T1000 (cell line): ENCODE measurements at regions not wholly inside any gene's neighbourhood (a gene's known extent, or its start where the extent isn't known, plus 50 kb on each side); places are given as distances from the start of the nearest gene placed in this dataset.

Experiments
- DNase-seq: peaks from one replicate; lab custom pipeline; 2025; ENCODE audit warnings: mixed read lengths; lab: John Stamatoyannopoulos, UW

DNA sequence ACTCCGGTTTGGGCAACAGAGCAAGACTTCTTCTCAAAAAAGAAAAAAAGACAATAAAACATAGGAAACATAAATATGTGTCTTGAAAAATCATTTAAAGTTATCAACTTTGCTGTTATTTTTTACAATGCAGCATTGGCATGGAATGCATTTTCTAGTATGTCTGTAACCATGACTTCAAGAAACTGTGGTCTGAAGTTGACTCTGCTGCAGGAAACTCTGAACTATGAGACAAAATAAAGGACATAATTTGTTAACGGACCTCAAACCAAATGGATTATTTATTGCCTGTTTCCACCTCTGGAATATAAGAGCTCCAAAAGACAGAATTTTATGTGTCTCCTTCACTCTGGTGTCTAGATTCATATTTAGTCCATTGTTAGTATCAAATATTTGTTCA is 79.1 kb downstream of the TRIB2 start:
- no peak for DNase-seq

DNA sequence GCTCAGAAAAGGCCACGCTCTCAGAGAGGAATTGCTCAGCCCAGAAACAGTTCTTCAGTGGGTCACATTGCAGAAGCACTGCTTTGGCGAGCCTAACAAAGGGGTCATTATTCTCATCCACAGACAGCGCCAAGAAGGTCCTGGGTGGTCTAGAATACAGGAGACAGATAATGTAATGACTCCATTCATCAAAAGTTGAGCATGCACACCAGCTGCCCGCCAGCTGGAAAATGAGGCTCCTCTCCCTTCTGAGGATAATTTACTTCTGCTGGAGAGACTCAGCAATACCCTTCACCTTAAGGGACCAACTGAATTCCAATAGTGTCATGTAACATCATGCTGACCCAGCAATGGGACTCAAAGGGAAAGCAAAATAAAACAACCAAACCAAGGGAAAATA is 79.9 kb downstream of the TRIB2 start:
- DNase-seq = no peak

DNA sequence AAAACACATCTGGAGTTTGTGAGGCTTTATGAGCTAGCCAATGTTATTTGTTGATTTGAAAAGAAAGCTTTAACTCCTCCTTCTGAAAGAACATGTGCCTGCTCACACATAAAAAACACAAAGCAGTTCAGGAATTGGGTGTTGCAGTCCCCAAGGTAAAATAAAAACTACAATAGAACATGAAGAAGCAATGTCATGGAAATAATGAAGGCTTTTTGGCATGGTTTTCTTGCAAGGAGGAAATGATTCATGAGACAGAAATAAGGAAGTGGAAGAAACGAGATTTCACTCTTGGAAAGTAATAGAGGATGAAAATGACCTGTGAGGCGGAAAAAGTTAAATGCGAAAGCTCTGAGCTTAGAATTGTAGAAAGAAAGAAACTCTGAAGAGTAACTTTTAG is 81.1 kb downstream of the TRIB2 start:
- no peak for DNase-seq

DNA sequence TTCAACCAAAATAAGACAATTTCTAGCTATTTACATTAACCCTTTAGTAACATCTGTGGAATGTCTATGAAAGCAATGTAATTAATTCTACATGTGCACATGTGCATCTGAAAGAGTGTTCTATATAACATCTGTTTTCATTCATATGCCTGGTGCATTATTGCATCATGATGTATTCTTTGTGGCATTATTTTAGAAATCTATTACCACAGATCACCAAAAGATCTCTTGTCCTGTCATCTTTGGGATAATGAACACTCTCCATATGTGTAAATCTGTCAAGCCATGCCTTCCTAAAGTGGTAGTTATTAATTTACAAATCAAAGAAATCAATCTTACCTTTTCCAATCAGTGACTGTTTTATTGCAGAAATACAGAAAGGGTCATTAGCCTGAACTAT is 86.9 kb downstream of the TRIB2 start:
- DNase-seq = no peak

DNA sequence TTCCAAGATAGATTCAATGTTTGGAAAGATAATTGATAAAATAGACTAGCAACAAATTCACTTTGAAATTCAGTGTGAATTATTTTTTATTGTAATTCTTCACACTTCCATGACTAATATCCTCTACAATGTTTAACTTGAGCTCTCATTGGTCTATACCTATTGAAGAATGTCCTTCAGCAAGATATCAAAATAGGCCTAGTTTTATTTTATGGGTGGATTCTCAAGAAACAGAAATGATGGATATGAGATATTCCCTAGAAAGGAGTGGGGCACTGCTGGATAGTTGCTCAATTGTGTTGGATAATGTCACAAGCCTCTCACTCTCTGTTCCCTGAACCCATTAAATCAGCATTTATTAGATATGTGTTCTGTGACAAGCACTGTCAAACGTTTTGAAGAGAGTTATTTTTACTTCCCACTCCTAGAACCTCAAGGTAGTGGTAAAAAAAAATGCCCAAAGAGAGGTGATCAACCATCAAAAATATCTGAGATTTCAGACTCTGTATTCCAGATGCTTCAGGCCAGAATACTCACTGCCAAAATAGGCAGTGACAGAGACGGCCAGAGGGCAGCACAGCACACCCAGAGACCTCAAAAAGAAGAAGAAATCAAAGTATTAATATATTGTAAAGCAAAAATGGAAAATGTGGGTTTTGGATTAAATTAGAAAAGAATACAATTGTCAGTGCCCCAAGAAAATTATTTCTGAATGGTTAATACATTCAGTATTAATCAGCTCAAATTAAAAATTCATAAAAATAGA is 87.5 kb downstream of the TRIB2 start:
- no peak for DNase-seq

DNA sequence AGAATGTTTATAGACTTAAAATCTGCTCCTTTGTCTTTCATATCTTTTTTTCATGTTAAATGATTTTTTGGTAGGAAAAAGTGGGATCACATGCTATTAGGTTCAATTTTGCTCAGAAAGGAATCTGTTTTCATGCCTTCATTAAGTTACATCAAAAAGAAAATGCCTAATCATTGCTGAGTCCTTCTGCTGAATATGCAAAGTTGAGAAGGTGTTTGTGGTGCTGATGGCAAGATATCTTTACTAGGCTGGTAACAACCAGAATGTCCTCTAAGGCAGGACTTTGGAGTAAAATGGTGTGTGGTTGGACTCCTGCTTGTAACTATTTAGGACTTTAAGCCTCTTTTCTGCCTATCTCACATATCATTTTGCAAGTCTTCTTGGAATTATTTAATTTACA is 88.3 kb downstream of the TRIB2 start:
- no peak for DNase-seq

DNA sequence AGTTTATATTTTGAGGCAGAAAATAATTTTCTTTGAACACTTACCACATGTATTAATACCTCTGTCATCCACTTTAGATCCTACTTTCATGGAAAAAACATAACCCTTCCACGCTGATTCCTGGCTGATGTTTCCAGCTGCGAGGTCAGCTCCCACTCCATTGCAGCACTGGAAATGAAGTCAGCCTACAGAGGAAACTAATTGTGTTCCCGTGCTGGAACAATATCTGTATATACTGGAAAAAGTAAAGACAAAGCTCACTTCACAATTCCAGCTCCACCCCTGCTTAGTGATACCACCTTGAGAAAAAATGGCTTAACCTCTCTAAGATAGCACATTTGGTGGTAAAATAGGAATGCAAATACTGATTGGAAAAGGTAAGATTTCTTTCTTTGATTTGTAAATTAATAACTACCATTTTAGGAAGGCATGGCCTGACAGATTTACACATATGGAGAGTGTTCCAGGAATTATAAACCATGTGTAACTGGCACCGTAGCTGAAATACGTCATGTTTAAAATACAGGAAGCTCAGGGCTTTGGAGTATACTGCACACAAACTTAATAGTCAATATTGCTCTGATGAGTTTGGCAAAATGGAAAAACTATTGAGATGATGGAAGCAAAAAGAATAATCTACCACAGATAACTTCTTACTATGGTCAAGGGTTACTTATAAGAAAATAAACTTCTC is 90.0 kb downstream of the TRIB2 start:
- DNase-seq = no peak

DNA sequence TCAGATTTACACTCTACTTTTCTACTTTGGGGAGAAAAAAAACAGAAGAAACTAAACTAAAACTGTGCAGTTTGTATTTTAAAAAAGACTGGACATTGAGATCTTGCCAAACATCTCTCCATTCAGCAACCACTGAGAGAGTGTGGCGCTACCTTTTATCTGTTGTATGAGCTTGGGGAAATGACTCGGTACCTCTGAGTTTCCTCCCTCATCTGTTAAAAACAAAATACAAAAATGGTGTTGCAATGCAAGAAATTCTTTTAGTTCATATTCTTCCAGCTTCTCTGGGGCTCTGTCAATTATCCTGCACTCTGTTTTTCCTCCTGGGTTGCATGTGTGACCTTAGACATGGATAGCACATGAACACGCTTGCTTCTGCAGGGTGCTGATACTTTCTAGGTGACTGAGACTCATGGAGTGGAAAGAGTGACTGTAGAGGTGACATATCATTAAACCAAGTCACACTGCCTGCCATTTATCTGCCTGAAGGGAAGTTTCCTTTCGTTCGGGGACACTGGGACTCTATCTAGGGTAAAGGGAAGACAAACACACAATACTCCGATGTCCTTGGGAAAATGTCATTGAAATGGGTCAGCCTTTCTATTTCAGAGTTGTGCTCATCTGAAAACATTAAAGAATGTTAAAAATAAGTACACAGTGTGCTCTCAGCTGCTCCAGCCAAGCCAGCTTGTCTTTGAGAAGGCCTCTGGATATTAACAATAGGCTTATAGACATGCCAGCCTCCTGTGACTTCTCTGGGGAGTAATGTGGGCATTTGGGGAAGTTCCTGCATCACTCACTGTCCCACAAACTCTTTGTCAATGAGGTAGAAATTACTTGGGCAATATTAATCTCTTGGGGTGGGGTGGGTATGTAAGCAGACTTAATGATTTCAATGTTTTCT is 91.4 kb downstream of the TRIB2 start:
- no peak for DNase-seq

DNA sequence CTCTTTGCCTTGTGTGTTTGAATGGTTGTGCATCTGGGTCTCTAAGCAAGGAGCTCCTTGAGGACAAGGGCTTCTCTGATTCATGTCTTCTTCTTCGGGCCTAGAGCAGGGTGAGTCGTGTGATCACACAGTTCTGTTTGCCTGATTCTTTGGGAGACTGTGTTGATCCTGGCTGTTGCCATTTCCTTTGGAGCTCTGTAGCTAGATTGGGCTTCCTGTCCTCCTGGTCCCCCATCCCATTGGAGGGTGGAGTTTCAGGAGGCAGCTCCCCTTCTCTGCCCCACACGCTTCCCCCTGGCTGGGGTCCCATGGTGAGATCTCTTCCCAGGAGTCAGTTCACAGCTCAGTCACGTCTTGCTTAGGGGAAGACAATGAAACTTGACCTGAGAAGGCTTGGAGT is 92.8 kb downstream of the TRIB2 start:
- no peak for DNase-seq

DNA sequence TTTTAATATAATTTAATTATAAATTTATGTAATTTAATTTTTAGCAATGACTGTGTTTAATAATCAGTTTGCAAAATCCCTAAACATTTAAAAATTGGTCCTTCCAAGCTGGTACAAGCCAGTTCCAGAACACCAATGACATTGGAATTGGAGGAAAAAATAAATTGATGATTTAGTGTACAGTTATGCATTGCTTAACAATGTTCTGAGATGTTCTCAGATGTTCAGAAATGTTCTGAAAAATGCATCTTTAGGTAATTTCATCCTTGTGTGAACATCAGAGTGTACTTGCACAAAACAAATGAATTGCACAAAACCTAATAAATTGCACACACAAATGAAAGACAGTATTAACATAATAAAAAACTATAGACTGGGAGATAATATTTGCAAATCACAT is 95.2 kb downstream of the TRIB2 start:
- DNase-seq = no peak

DNA sequence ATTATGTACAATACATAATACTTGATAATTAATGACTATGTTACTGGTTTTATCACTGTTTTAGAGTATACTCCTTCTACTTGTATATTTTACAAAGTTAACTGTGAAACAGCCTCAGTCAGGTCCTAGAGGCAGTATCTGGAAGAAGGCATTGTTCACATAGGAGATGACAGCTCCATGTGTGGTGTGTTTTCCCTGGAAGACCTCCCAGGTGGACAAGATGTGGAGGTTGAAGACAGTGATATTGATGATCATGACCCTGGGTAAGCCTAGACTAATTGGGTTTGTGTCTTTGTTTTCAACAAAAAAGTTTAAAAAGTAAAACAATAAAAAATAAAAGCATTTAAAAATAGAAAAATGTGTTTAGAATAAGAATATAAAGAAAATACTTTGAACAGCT is 96.4 kb downstream of the TRIB2 start:
- no peak for DNase-seq

DNA sequence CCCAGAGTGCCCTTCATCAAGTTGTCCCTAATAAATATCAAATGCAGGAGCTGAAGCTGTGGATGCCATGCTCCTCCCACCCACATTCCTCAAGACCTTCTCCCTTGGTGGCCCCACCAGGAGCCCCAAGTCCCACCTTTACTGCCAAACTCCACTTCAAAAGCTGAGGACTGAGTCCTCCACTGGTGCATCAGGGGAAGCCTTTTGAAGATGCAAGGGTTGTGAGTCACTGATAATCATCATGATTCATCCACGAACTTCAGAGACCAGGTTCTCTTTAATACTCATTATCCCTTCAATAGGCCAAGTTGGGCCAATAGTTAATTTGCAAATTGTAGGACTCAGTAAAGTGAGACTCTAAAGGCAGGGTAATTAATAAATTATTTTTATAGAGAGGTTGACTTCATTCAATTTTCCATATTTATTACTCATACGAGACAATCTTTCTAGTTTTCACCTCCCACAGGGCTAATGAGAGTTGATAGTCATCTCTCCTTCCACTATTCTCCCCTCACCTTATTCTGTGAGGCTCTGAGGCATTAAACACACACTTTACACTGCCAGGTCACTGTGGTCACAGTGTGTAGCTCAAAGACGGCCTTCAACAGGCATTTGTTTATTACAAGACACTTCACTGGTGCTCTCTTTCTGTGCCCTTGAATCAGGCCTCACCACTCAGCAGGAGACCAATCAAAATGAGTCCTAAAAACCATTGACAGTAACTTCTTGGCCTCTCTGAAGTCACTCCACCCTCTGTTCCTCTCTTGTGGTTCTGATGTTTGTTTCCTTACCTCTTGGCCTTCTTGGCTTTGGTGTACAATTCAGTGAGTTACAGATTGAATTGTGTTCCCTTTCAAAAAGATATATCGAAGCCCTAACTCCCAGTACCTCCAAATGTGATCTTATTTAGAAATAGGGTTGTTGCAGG is 99.9 kb downstream of the TRIB2 start:
- peak; percentile 35 for DNase-seq

DNA sequence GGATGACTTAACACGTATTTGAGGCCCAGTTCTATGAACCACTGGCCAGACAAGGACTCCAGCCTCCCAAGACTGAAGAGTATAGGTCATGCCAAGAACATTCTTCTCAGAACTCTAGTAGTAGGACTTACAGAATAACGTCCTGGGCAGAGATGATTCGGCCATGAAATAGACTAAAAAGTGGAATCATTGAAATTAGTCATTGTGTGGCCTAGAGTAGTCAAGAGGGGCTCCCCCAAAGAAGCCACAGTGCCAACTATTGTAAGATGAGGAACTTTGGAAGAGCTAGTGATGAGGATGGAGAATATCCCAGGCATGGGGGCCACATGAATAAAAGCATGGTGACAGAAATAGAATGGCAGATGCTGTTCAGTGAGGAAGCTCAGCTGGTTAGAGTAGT is 101.1 kb downstream of the TRIB2 start:
- no peak for DNase-seq

DNA sequence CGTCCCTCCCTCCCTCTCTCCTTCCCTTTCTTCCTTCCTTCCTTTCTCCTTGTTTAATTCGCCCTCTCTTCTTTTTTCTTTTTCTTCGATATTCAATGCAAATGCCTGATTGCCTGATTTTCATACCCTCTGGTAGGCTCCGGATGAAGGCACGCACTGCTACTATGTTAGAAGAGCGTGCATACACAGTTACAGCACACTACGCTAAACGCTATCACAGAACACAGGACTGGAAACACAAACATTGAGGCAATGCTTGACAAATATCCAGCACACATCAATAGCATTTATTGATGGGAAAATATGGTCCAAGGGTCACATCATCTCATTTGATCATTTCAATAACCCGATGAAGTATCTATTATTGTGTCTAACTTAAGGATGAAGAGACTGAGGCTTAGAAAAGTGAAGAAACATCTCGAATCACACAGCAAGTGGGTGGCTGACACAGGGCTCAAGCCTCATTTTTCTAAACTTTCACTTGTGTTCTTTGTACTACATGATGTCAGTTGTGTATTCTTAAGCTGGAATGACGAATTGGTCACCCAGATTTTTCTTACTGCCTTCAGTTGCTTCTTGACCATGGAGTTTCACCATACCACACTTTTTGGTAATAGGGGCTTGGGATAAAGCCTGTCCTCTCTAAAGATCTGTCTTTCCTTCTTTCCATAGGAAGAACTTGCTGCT is 101.8 kb downstream of the TRIB2 start:
- DNase-seq = no peak

DNA sequence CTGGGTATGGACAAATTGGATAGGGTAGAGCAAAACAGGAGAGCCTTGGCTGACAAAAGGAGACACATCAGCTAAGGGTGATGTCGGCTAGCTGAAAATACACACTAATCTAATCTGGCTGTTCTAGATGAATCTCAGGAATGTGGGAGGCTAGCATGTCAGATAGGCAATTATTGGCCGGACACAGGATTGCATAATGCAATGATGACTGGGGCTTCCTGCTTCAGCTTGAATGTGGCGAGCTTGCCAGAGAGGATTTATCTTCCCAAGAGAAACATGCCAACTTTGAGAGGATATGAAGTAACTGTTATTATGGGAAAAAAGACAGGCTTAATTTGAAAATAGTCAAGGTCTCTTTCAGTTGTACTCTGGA is 102.4 kb downstream of the TRIB2 start:
- DNase-seq = peak; percentile 38

DNA sequence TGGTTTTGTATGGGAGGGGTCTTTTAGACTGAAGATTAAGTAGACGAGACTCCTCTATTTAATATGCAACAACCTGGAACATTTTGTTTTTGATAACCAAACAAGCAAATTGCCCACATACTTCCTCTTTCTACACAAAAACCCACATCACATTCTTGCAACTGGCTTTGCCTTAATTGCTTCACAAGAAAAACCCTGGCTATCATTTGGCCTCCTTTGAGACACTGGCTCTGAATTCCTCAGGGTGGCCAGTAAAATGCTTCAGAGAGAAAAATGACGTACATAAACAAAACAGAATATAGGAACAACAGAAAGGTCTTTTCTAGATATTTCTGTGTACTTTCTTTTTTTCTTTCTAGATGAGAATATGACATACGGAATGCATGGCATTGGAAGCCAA is 103.0 kb downstream of the TRIB2 start:
- DNase-seq = no peak

DNA sequence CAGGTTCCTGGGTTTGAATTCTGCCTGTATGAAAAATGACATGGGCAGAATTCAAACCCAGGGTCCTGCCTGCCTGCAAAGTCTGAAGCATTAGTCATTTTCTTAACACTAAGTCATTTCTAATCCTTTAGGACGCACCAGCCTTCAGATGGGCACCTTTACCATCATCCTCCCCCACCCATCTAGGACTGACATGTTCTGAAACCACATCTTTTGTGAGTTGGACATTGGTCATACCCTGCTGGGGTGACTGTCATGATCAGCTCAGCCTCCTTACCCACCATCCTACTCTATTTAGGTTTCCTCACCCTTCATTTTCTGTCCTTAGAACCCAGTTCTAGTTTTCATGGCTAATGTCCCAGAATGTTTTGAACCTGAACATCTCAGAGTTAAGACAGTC is 104.9 kb downstream of the TRIB2 start:
- DNase-seq = no peak

DNA sequence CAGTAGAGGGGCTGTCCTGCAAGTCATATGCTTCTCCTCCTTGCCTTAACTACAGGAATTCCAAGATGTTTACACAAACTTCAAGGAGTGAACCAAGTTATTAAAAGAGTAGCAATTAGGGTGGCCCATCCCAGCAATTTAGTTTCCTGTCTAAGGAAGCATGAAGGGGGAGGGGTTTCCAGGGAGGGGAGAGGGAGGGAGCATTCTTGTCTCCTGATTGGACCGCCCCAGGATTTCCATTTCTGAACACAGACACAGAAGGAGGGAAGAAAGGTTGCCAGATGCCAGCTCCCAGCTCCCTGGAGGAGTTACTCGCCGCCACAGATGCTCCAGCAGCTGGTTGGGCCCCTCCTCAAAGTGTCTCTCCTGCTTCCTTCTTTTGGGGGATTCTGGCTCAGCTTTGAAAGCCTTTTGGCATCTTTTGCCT is 107.6 kb downstream of the TRIB2 start:
- no peak for DNase-seq

DNA sequence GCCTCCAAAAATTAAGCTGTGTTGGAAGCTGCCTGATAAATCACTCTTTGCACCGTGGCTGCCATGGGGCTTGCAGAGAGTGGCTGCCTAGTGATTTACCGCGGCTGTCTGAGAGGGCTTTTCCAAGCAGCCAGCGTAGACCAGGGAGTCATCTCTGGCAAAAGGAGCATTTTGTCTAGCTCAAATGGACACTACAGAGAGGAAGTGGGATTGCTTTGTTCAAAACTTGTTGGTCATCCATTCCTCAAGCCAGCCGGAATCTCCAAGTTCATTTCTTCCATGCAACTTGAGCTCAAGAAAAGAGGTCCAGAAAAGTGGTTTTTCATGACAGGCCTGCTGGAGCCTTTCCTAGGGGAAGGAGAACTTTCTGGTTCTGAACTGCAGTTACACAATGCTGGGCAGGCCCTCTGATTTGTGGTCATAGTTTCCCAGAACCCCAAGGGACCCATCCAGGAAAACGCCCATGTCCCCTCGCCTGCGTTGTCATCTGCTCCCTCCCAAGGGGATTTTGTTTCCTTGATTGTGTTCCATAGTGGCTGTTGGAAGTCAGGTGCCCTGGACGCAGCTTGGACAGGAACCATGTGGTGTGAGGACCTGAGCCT is 108.1 kb downstream of the TRIB2 start:
- DNase-seq = no peak

DNA sequence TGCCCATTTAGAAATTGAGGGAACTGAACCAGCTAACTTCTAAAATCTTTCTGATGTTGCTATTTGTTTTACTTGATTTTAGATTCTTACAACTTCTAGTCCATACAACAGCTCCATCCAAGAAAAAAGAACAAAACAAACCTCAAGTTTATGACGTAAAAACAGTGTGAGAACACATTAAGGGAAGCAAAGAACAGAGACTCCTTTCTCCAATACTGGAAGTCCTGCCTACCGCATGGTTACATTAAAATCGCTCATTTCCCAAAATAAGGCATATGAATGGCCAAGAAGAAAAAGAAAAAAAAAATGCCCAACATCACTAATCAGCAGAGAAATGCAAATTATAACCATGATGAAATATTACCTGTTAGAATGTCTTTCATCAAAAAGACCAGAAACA is 110.0 kb downstream of the TRIB2 start:
- DNase-seq = no peak

DNA sequence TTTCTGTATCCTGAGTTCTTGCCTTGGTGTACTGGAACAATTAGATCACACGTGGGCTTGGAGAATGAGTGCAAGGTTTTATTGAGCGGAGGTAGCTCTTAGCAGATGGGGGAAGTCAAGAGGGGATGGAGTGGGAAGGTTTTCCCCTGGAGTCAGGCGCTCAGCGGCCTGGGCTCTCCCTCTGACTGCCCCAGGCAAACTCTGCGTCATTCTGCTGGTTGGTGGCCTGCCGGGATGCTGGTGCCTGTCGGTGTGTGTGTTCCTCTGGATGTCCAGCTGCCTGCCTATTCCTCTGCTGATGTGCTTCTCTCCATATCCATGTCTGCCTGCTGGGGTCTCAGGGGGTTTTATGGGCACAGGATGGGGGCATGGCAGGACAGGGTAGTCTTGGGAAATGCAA is 111.0 kb downstream of the TRIB2 start:
- DNase-seq = no peak
